ENCODE measurements at regions not wholly inside any gene's neighbourhood (a gene's known extent, or its start where the extent isn't known, plus 50 kb on each side); places are given as distances from the start of the nearest gene placed in this dataset.

GRCh38 chr13:31056644-31057271 is 104.9 kb downstream of the HSPH1 start:
- TF ChIP-seq CTCF (IDR thresholded peaks at IDR 0.05; ENCODE audit: borderline replicate concordance, insufficient read depth, low read depth, low read length), result no peak
- H3K4me3 ChIP-seq (ENCODE audit: low read depth, low read length), result no peak overlapping the region

- TF ChIP-seq CTCF (IDR thresholded peaks at IDR 0.05; ENCODE audit: borderline replicate concordance, insufficient read depth, low read depth, low read length), result no peak
- no peak overlapping the region for H3K4me3 ChIP-seq (ENCODE audit: low read depth, low read length)
Measured at GRCh38 chr13:31055589-31055988, 106.1 kb downstream of the HSPH1 start.

- TF ChIP-seq CTCF (IDR thresholded peaks at IDR 0.05; ENCODE audit: borderline replicate concordance, insufficient read depth, low read depth, low read length), result no peak
- no peak overlapping the region for H3K4me3 ChIP-seq (ENCODE audit: low read depth, low read length)
Measured at GRCh38 chr13:31054632-31055031, 107.1 kb downstream of the HSPH1 start.

GRCh38 chr13:31053896-31054295 is 107.8 kb downstream of the HSPH1 start:
- no peak overlapping the region for H3K4me3 ChIP-seq (ENCODE audit: low read depth, low read length)
- no peak for TF ChIP-seq CTCF (IDR thresholded peaks at IDR 0.05; ENCODE audit: borderline replicate concordance, insufficient read depth, low read depth, low read length)

GRCh38 chr13:31053091-31053490 is 108.6 kb downstream of the HSPH1 start:
- no peak overlapping the region for H3K4me3 ChIP-seq (ENCODE audit: low read depth, low read length)
- TF ChIP-seq CTCF (IDR thresholded peaks at IDR 0.05; ENCODE audit: borderline replicate concordance, insufficient read depth, low read depth, low read length), result no peak

- H3K4me3 ChIP-seq (ENCODE audit: low read depth, low read length), result no peak overlapping the region
- TF ChIP-seq CTCF (IDR thresholded peaks at IDR 0.05; ENCODE audit: borderline replicate concordance, insufficient read depth, low read depth, low read length), result no peak
Measured at GRCh38 chr13:31052478-31052877, 109.2 kb downstream of the HSPH1 start.

- TF ChIP-seq CTCF (IDR thresholded peaks at IDR 0.05; ENCODE audit: borderline replicate concordance, insufficient read depth, low read depth, low read length), result no peak
- H3K4me3 ChIP-seq (ENCODE audit: low read depth, low read length), result no peak overlapping the region
Measured at GRCh38 chr13:31051999-31052398, 109.7 kb downstream of the HSPH1 start.
